HepG2 (cell line): ENCODE measurements at regions not wholly inside any gene's neighbourhood (a gene's known extent, or its start where the extent isn't known, plus 50 kb on each side); places are given as distances from the start of the nearest gene placed in this dataset.

Source experiments
- ATAC-seq: fragments of 200-7000 bp; cut with Tn5 transposase; 3 replicates; pipeline ENCODE4 v1.9.1; 2020; ENCODE audit warnings: mild to moderate bottlenecking, moderate library complexity
- BruUV-seq: library from RNA; stranded (reverse); fragments of 400-500 nt; replicated peaks from 2 replicates; lab custom pipeline; 2021; lab: Mats Ljungman, UMichigan
- CTCF ChIA-PET: fragments of 300-600 bp; formaldehyde crosslinking; extraction: SDS; loops from one replicate; lab custom pipeline; 2021; ENCODE audit warnings: low total read pairs, inconsistent platforms, low intra/inter-chr PET ratio; lab: Yijun Ruan, JAX
- POLR2A ChIA-PET: fragments of 350-600 bp; sonication (Branson Sonifier 250); formaldehyde crosslinking; loops from one replicate; lab custom pipeline; 2020; ENCODE audit warnings: antibody characterized with exemption, inconsistent platforms; lab: Yijun Ruan, JAX
- DNase-seq: peaks from one replicate; pipeline ENCODE4 v3.0.0-alpha.2; 2015; ENCODE audit warnings: low spot score
- FAIRE-seq: peaks from 3 replicates; lab custom pipeline; 2011; peaks lifted over from hg19 to GRCh38; lab: Jason Lieb, UNC
- H2AFZ ChIP-seq: one replicate; pipeline ENCODE4 v1.6.1; 2011; ENCODE audit warnings: low read length, inconsistent platforms
- H3K27ac ChIP-seq: fragments of 300-600 bp; 3 replicates; pipeline ENCODE4 v1.8.0; 2011; ENCODE audit warnings: mixed run types, mild to moderate bottlenecking, mixed read lengths, low read length, inconsistent platforms; ENCODE audit not compliant: insufficient read depth; ENCODE audit errors: extremely low read length
- H3K27me3 ChIP-seq, 2 experiments: fragments of 200-600 bp in 1 of 2; 2 replicates in 1 of 2; 3 replicates in 1 of 2; pipeline versions ENCODE4 v1.6.0 to v1.8.0; 2011; ENCODE audit warnings: low read length in 2 of 2, mild to moderate bottlenecking in 2 of 2, moderate library complexity in 2 of 2, inconsistent platforms in 1 of 2; ENCODE audit not compliant: insufficient read depth in 2 of 2, control insufficient read depth in 1 of 2
- H3K36me3 ChIP-seq, 2 experiments: fragments of 200-600 bp in 1 of 2; replicated peaks in 1 of 2; 2 replicates in 1 of 2; 3 replicates in 1 of 2; pipeline versions ENCODE4 v1.5.1 to v1.8.0; 2011; ENCODE audit warnings: low read length in 2 of 2, inconsistent platforms in 1 of 2; ENCODE audit not compliant: insufficient read depth in 2 of 2, control insufficient read depth in 1 of 2
- H3K4me1 ChIP-seq: 2 replicates; pipeline ENCODE4 v1.5.1; 2012; ENCODE audit warnings: low read length, inconsistent platforms; ENCODE audit not compliant: insufficient read depth
- H3K4me2 ChIP-seq: 2 replicates; pipeline ENCODE4 v1.6.0; 2011; ENCODE audit warnings: low read depth, low read length, inconsistent platforms
- H3K4me3 ChIP-seq, 3 experiments: fragments of 200-600 bp in 1 of 3; sonication (generic), shearing (Covaris generic) in 1 of 3; replicated peaks in 1 of 3; 2 replicates each; pipeline ENCODE4 v1.5.1; 2011 to 2016; ENCODE audit warnings: low read length in 3 of 3, inconsistent platforms in 2 of 3, low read depth in 2 of 3, mild to moderate bottlenecking in 2 of 3, control low read depth in 1 of 3, mixed read lengths in 1 of 3; ENCODE audit not compliant: insufficient read depth in 1 of 3
- H3K79me2 ChIP-seq: one replicate; pipeline ENCODE4 v1.6.1; 2011; ENCODE audit warnings: low read length, inconsistent platforms; ENCODE audit not compliant: insufficient read depth
- H3K9ac ChIP-seq: 2 replicates; pipeline ENCODE4 v1.6.0; 2011; ENCODE audit warnings: mild to moderate bottlenecking, low read depth, low read length, inconsistent platforms; ENCODE audit not compliant: insufficient read depth
- H3K9me3 ChIP-seq: 2 replicates; pipeline ENCODE4 v1.5.1; 2012; ENCODE audit warnings: mild to moderate bottlenecking, low read length
- H4K20me1 ChIP-seq: 2 replicates; pipeline ENCODE4 v1.6.0; 2011; ENCODE audit warnings: inconsistent platforms, mild to moderate bottlenecking, low read length, moderate library complexity; ENCODE audit not compliant: insufficient read depth
- GLI4 ChIP-seq: sonication (generic); formaldehyde crosslinking; IDR thresholded peaks from 2 replicates; pipeline ENCODE4 v1.5.1; 2020; ENCODE audit warnings: missing genetic modification reagents, mild to moderate bottlenecking, moderate library complexity, borderline replicate concordance
- HOXA3 ChIP-seq: sonication (generic); formaldehyde crosslinking; IDR thresholded peaks from 2 replicates; pipeline ENCODE4 v1.5.0; 2020; ENCODE audit warnings: missing genetic modification reagents
- MAFF ChIP-seq: IDR thresholded peaks from 2 replicates; pipeline ENCODE4 v1.6.1; 2011; ENCODE audit warnings: low read depth, low read length, improper control_type of control experiment
- MED1 ChIP-seq: sonication (generic); formaldehyde crosslinking; IDR thresholded peaks from 2 replicates; pipeline ENCODE4 v1.4.0; 2020; ENCODE audit warnings: missing genetic modification reagents
- MTA3 ChIP-seq: sonication (generic); formaldehyde crosslinking; IDR thresholded peaks from 2 replicates; pipeline ENCODE4 v1.4.0; 2020; ENCODE audit warnings: missing genetic modification reagents
- MXD4 ChIP-seq: IDR thresholded peaks from 2 replicates; pipeline ENCODE4 v1.6.1; 2016; ENCODE audit warnings: mild to moderate bottlenecking, missing biosample characterization, missing genetic modification reagents
- NFAT5 ChIP-seq: sonication (generic); formaldehyde crosslinking; IDR thresholded peaks from 2 replicates; pipeline ENCODE4 v1.4.0; 2020; ENCODE audit warnings: missing genetic modification reagents
- NRL ChIP-seq: sonication (generic); formaldehyde crosslinking; IDR thresholded peaks from 2 replicates; pipeline ENCODE4 v1.5.0; 2020; ENCODE audit warnings: missing genetic modification reagents, mild to moderate bottlenecking, moderate library complexity, borderline replicate concordance
- TARDBP ChIP-seq: sonication (generic); formaldehyde crosslinking; IDR thresholded peaks from 2 replicates; pipeline ENCODE4 v1.8.0; 2022; ENCODE audit warnings: mild to moderate bottlenecking, missing genetic modification reagents
- U2AF2 ChIP-seq: fragments of 200-400 bp; formaldehyde crosslinking; IDR thresholded peaks from 2 replicates; pipeline ENCODE4 v1.6.1; 2017; ENCODE audit warnings: low read depth, mild to moderate bottlenecking, low read length
- ZNF557 ChIP-seq: sonication (generic); formaldehyde crosslinking; IDR thresholded peaks from 2 replicates; pipeline ENCODE4 v1.4.0; 2020; ENCODE audit warnings: missing genetic modification reagents
- ZNF660 ChIP-seq: sonication (generic); formaldehyde crosslinking; IDR thresholded peaks from 2 replicates; pipeline ENCODE4 v1.5.1; 2020; ENCODE audit warnings: mild to moderate bottlenecking, low read depth, missing genetic modification reagents, borderline replicate concordance
- WGBS: methylation state at CpG from one replicate; pipeline ENCODE4 v1.1.6; 2017; ENCODE audit warnings: low lambda C conversion rate; 5-methylcytosine and 5-hydroxymethylcytosine counted together
- in situ Hi-C: cut with HindIII; loops from 2 replicates; pipeline ENCODE4 v1.10.0; 2017; ENCODE audit warnings: low pct_unique_long_range_greater_than_20kb; ENCODE audit not compliant: extremely low pct_ligation_motif_present
- intact Hi-C: fragments of 100-400 bp; cut with micrococcal nuclease; formaldehyde crosslinking; loops from one replicate; pipeline ENCODE4 v1.10.0; 2022; ENCODE audit not compliant: unreplicated experiment
- TF ChIP-seq, protein P1 (sequence below): sonication (generic); formaldehyde crosslinking; IDR thresholded peaks from 2 replicates; pipeline ENCODE4 v1.5.0; 2020; ENCODE audit warnings: mild to moderate bottlenecking, missing genetic modification reagents
- TF ChIP-seq, protein P2 (sequence below): sonication (generic); formaldehyde crosslinking; IDR thresholded peaks from 2 replicates; pipeline ENCODE4 v1.5.0; 2020; ENCODE audit warnings: mild to moderate bottlenecking, low read depth, missing genetic modification reagents, borderline replicate concordance
- TF ChIP-seq, protein P3 (sequence below): IDR thresholded peaks from 2 replicates; pipeline ENCODE4 v1.6.1; 2016
- TF ChIP-seq, protein P4 (sequence below): sonication (generic); formaldehyde crosslinking; IDR thresholded peaks from 2 replicates; pipeline ENCODE4 v1.4.0; 2020; ENCODE audit warnings: mild to moderate bottlenecking, missing genetic modification reagents

GRCh38 chr10:71078454-71079145 lies 133.8 kb upstream of the UNC5B start:
- in situ Hi-C loops: no loop called here
- no peaks in the 10 kb centered on the region for H3K9me3 ChIP-seq
- CTCF ChIA-PET: no interaction called here
- BruUV-seq: no TSS peak
- H3K4me2 ChIP-seq: no peak overlapping the region
- H3K36me3 ChIP-seq: no peaks in the 10 kb centered on the region
- ATAC-seq (no peak), DNase-seq (no peak), FAIRE-seq (no peak)
- no peak overlapping the region for H3K9ac ChIP-seq
- no peak overlapping the region for H3K27ac ChIP-seq
- H3K27me3 ChIP-seq: peaks cover 5 to 56% of the 10 kb centered on the region in 2 experiments; a peak in 4 of 5 replicates
- intact Hi-C loops: no loop called here
- H3K4me1 ChIP-seq: no peaks in the 10 kb centered on the region
- WGBS: 34% methylated on average over 13 of the region's 14 CpGs
- POLR2A ChIA-PET: no interaction called here
- no peaks in the 10 kb centered on the region for H3K79me2 ChIP-seq
- H3K4me3 ChIP-seq: no peak overlapping the region
- H4K20me1 ChIP-seq: no peaks in the 10 kb centered on the region
- H2AFZ ChIP-seq: no peak overlapping the region
- TF ChIP-seq ZNF557 (CRISPR knock-in tag) (no peak), NRL (no peak), U2AF2 (no peak), HOXA3 (CRISPR knock-in tag) (no peak), NFAT5 (CRISPR knock-in tag) (no peak), MXD4 (CRISPR knock-in tag) (no peak), TARDBP (no peak), GLI4 (no peak), ZNF660 (CRISPR knock-in tag) (no peak), MTA3 (CRISPR knock-in tag) (no peak), MAFF (no peak), MED1 (CRISPR knock-in tag) (no peak)
- TF ChIP-seq, protein P1, sequence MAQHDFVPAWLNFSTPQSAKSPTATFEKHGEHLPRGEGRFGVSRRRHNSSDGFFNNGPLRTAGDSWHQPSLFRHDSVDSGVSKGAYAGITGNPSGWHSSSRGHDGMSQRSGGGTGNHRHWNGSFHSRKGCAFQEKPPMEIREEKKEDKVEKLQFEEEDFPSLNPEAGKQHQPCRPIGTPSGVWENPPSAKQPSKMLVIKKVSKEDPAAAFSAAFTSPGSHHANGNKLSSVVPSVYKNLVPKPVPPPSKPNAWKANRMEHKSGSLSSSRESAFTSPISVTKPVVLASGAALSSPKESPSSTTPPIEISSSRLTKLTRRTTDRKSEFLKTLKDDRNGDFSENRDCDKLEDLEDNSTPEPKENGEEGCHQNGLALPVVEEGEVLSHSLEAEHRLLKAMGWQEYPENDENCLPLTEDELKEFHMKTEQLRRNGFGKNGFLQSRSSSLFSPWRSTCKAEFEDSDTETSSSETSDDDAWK (CRISPR knock-in tag): no peak
- TF ChIP-seq, protein P2, sequence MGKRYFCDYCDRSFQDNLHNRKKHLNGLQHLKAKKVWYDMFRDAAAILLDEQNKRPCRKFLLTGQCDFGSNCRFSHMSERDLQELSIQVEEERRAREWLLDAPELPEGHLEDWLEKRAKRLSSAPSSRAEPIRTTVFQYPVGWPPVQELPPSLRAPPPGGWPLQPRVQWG (CRISPR knock-in tag): no peak
- TF ChIP-seq, protein P3, sequence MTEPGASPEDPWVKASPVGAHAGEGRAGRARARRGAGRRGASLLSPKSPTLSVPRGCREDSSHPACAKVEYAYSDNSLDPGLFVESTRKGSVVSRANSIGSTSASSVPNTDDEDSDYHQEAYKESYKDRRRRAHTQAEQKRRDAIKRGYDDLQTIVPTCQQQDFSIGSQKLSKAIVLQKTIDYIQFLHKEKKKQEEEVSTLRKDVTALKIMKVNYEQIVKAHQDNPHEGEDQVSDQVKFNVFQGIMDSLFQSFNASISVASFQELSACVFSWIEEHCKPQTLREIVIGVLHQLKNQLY (CRISPR knock-in tag): no peak
- TF ChIP-seq, protein P4, sequence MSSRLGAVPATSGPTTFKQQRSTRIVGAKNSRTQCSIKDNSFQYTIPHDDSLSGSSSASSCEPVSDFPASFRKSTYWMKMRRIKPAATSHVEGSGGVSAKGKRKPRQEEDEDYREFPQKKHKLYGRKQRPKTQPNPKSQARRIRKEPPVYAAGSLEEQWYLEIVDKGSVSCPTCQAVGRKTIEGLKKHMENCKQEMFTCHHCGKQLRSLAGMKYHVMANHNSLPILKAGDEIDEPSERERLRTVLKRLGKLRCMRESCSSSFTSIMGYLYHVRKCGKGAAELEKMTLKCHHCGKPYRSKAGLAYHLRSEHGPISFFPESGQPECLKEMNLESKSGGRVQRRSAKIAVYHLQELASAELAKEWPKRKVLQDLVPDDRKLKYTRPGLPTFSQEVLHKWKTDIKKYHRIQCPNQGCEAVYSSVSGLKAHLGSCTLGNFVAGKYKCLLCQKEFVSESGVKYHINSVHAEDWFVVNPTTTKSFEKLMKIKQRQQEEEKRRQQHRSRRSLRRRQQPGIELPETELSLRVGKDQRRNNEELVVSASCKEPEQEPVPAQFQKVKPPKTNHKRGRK: no peak
